Esophagus mucosa (tissue), 1 donor: ENCODE measurements at regions not wholly inside any gene's neighbourhood (a gene's known extent, or its start where the extent isn't known, plus 50 kb on each side); places are given as distances from the start of the nearest gene placed in this dataset.
"Not testable (repeated sequence)": the region's sequence is repeated elsewhere in the genome, so short reads cannot be mapped to it uniquely, and the experiment has no call there.

Experiments
- ATAC-seq: fragments of 200-7000 bp; cut with Tn5 transposase; one replicate; pipeline ENCODE4 v1.9.1; 2020
- donor health status: DM: yes; HTN: yes; CAD: no.

DNA sequence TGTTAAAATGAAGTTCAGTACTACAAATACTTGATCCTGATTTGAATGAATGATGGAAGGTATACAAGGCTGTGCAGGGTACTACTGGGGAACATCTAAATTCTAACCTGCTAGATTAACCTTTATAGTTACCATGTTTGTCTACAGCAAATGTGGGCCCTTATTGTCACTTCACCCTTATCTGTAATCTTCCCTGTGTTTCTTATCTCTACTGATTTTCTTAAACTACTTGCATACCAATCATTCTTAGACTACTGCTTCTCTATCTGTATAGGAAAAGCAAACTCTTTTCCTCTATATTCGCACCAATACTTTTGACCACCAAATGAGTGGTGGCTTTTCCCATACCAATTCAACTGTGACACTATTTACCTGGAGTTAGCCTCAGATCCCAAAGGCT is 210.7 kb downstream of the HINT1 start:
- no peak for ATAC-seq

DNA sequence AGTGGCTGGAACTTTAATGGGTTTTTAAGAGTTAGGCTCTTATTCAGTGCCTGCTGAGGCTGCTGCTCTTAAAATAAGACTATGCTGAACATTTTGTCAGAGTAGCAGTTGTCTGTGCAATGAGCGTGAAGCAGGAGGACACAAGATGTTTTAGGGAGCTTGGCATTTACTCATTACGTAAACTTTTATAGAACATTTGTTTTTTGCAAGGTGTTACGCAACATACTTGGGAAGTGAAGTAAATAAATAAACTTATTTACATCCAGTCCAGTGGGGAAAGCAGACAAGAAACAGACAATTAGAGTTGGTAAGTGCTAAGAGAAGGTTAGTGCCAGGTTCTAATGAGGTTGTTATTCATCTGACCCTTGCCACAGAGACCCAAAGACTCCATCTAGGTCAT is 226.0 kb downstream of the HINT1 start:
- ATAC-seq = no peak

DNA sequence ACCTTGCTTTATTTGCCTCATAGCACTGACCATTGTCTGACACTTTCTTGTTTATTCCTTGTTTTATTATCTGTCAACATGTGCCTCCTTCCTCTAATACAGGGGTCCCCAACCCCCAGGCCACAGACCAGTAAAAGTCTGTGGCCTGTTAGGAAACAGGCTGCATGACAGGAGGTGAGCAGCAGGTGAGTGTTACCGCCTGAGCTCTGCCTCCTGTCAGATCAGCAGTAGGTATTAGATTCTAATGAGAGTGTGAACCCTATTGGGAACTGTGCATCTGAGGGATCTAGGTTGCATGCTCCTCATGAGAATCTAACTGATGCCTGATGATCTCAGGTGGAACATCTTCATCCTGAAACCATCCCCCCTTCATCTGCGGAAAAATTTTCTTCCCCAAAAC is 228.0 kb downstream of the HINT1 start:
- ATAC-seq = no peak

DNA sequence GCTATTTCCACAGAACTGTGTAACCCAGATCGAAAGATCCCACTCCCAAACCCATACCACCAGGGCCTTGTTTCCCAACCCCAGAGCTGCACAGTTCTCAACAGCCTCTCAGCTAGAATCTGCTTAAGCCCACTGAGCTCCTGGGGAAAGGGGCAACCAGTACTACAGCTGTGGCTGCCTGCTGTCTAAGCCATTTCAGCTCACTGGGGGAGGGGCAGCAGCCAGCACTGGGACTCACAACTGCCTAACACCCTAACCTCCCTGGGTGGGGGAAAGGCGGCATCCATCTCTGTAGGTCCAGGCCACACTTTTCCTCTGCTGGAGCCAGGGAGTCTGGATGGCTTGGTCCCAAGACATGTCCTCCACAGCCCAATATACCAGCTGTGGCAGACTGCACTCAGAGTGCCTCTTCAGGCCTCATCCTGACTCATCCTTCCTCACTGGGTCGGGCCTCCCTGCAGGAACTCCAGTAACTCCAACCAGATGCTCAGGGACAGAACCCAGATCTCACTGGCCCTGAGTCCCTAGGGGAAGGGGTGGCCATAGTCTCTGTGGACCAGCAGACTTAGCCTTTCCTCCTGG is 241.4 kb downstream of the HINT1 start:
- no peak for ATAC-seq

DNA sequence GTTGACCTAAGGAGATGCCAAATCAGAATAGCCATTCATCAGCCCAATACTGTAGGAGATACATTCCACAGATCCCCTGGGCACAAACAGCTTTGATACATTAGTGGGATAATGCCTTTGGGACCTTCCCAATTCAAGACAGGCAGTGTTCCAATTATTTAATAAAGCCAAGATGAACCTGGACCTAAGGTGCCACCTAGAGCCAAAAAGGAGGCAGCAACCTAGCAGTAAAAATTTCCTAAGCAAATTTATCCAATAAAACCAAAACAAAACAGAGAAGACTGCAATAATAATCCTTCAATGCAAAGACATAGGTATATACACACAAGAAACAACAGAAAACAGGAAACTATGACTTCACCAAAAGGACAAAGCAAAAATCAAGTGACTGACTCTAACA is 253.0 kb downstream of the HINT1 start:
- no peak for ATAC-seq

DNA sequence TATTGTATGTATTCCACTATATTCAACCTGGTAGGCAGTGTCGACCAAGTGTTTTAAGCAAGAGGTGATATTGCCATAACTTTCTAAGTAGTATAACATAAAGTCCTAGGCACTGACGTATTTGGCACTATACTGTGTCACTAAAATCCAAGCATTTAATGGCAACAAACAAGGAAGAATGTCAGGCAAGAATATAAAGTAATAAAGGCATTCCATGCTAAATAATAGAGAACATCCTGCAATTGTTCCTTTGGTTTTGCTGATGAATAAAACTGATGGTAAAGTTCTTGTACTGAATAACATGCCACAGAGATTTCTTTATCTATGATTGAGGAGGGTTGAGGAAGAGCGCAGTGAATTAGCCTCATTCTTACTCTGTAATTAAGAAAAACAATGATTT is 256.9 kb downstream of the HINT1 start:
- no peak for ATAC-seq

DNA sequence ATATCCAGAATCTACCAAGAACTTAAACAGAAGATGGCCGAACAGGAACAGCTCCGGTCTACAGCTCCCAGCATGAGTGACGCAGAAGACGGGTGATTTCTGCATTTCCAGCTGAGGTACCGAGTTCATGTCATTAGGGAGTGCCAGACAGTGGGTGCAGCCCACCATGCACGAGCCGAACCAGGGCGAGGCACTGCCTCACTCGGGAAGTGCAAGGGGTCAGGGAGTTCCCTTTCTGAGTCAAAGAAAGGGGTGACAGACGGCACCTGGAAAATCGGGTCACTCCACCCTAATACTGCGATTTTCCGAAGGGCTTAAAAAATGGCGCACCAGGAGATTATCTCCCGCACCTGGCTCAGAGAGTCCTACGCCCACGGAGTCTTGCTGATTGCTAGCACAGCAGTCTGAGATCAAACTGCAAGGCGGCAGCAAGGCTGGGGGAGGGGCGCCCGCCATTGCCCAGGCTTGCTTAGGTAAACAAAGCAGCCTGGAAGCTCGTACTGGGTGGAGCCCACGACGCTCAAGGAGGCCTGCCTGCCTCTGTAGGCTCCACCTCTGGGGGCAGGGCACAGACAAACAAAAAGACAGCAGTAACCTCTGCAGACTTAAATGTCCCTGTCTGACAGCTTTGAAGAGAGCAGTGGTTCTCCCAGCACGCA is 267.4 kb downstream of the HINT1 start:
- peak; percentile 98 for ATAC-seq

DNA sequence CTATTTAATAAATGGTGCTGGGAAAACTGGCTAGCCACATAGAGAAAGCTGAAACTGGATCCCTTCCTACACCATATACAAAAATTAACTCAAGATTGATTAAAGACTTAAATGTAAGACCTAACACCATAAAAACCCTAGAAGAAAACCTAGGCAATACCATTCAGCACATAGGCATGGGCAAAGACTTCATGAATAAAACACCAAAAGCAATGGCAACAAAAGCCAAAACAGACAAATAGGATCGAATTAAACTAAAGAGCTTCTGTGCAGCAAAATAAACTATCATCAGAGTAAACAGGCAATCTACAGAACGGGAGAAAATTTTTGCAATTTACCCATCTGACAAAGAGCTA is 267.9 kb downstream of the HINT1 start:
- not testable (repeated sequence) for ATAC-seq

DNA sequence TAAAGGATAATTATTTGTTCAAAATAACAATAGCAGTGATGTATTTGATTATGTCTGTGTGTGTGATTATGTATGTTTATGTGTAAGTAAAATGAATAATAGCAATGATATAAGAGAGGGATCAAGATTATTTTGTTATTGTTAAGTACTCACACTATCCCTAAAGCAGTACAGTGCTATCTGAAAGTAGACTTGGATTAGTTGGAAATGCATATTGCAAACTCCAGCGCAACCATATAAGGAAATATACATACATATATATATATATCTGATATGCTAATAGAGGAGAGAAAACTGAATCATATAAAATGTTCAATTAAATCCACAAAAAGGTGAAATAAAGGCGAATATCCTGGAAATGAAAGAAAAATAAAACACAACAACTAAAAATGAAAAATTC is 268.4 kb downstream of the HINT1 start:
- ATAC-seq = peak; percentile 55

DNA sequence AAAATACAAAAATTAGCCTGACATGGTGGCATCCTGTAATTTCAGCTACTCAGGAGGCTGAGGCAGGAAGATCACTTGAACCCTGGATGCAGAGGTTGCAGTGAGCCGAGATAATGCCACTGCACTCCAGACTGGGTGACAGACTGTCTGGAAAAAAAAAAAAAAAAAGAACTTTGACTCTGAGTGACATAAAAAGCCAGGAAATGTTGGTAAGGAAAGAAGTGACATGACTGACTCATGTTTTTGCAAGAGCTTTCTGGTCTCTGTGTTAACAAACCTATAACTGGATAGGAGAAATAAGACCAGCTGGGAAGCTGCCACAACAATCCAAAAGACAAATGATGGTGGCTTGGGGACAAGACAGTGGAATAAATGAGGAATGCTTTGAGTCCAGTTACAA is 272.1 kb downstream of the HINT1 start:
- ATAC-seq = no peak

DNA sequence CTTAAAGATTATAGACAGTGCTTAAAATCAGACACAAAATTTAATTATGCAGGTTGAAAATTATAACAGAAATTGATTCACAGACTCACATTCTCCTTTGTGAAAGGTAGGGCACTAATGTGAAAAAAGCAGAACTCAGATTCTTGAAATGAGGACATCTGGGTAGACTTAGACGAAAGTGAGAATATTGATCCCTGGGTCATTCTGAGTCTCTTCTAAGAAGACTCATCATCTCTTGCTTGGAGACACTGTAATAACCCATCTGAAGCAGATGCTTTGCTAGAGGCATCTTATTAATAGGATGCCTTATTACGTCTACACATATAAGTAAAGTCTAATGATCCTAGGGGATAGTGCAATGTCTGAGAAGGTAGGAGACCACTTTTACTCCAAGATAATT is 274.4 kb downstream of the HINT1 start:
- no peak for ATAC-seq

DNA sequence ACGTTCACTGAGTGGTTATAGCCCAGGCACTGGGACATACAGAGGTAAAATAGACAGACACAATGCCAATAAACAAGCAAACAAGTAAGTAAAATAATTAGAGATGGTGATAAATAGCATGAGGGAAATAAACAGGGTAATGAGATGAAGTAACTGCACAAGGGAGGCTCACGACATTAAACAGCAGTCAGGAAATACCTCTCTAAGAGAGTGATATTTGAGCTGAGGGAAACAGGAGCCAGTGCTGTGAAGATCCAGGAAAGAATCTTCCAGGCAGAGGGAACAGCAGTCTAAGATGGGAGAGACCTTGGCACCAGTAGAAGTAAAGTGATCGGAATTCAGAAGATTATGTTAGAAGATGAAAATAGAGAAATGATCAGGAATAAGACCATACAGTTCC is 279.4 kb downstream of the HINT1 start:
- no peak for ATAC-seq

DNA sequence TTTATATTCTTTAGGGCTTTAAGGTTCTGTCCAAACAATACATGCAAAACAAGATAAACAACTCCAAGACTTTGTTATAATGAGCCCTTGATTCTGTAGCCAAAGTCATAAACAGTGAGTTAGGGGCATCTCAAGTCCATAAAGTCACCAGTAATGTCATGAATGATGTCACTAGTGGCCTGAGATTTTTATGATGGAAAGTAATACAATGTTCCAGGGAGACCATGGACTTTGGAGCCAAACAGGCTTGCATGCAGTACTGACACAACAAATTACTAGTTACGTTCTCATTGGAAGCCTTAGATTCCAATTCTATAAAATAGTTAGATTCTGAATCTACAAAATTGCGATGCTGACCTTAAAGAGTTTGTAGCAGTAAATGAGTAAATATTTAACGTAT is 280.0 kb downstream of the HINT1 start:
- ATAC-seq = no peak

DNA sequence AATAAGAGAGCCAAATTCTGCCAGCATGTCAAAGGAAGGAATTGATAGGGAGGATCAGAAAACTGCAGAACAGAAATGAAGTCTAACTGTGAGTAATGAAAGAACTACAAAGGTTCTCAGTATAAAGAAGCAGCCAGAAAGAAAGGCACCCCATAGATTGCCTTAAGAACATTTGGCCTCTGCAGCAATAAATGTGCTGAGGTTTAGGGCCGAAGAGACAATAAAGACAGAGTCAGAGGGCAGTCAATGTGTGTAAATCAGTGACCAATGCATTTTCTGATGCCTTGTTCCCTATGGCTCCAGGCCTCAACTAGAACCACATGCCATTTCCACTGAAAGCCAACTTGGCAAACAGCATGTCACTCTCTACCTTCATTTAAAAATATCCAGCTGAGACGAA is 281.0 kb downstream of the HINT1 start:
- ATAC-seq = no peak

DNA sequence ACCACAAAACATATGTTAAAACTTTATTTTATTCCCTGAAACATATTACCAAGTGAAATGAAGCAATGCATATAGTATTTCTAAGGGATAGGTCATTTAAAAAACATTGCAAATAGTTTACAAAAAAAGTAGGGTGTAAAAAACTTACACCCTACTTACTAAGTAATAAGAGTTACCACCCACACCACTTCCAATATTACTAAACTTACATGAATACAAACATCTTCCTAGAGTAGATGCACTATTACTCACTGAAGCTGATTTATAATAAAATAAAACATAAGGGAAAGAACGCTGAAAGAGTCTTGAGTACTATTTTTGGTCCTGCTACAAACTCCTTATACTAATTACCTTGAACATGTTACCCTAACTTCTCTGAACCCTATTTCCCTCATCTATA is 289.4 kb downstream of the HINT1 start:
- ATAC-seq = no peak

DNA sequence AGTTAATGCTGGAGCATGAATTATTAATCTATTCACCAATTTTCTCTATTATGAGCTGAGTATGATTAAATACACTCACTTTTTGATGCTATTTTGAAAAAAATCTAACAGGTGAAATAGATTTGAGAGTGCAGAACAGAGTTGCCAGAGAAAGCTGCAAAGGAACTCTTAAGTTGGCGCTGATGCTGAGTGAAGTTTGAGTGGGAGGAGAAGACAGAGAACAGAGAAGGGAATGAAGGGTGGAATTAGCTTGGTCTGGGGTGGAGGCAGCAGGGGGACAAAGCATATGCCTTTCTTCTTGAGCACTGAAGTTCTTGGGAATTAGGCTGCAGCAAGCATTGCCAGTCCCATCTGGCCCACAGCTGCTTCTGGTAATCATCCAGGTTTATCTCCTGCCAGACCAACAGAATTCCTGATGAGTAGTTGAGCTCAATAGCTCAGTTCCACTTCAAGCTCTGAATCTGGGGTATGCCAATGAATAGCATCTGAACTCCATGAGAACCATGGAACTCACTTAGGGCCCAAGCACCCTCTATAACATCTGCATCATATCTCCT is 290.1 kb downstream of the HINT1 start:
- no peak for ATAC-seq

DNA sequence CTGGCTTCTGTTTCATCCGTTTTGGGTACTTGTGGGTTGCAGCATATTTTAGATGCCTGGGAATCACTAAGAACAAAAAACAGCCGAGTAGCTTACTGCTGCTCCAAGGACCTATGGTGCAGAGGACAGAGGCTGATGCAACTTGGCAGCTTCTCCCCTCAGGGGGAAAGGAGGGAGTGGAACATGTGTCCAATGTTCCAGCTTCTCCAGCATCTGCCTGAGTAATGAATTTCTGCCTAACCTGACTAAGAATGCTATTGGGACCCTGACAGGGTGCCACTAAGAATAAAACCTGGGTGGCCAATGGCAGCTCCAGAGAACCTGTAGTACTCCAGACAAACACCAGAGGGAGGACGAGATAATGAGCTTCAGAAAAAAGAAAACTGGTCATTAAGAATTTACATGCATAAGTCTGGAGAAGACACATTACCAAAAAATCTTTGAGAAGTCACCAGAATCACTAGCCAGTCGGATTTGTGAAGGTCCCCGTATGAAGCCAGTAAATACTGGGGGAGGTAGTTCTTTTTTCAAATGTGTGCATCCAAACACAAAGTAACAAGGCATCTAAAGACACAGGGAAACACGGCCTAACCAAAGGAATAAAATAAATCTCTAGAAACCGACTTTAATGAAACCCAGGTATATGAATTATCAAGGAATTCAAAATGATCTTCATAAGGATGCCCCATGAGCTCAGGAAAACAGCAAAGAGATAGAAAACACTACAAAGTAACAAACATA is 293.5 kb downstream of the HINT1 start:
- ATAC-seq = no peak

DNA sequence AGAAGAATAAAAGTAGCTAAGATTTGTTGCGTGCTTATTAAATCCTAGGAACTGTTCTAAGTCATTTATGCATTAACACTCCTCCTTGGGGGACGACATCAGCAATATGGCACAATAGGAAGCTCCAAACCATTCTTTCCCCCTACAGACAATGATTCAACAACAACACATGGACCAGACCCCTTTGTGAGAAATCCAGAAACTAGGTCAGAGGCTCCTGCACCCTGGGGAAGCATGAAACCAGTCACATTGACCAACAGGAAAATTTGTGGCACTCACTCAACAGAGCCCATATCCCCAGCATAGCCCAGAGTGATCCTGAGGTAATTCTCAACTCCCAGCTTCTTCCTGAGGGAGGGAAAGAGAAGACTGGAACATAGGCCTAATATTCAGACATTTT is 294.4 kb downstream of the HINT1 start:
- ATAC-seq = no peak

DNA sequence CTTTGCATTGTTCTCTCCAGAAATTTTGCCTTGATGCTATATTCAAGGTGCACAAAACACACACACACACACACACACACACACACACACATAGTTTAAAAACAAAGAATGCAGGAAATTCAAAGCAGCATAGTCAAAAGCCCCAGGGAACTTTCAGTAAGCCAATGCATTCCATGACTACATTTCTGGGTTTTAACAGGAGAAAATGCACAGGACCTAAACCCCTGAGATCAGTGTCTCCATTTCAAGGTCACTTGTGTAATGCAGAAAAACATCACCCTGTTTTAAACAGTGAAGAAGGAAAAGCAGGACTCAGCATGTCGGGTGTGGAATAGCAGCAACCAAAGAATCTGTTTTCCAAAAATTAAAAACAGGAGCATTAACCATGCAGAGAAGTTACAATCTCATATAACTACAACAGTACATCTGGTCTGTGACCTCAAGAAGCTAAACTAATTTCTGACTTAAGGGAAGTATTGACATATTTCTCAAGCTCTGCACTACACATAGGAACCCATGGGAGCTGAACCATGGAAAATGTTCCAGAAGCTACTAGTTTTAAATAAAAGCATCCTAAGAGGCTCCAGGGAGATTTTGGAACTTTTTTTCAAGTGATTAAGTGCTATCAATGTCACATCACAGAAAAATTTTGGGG is 296.7 kb downstream of the HINT1 start:
- ATAC-seq = no peak

DNA sequence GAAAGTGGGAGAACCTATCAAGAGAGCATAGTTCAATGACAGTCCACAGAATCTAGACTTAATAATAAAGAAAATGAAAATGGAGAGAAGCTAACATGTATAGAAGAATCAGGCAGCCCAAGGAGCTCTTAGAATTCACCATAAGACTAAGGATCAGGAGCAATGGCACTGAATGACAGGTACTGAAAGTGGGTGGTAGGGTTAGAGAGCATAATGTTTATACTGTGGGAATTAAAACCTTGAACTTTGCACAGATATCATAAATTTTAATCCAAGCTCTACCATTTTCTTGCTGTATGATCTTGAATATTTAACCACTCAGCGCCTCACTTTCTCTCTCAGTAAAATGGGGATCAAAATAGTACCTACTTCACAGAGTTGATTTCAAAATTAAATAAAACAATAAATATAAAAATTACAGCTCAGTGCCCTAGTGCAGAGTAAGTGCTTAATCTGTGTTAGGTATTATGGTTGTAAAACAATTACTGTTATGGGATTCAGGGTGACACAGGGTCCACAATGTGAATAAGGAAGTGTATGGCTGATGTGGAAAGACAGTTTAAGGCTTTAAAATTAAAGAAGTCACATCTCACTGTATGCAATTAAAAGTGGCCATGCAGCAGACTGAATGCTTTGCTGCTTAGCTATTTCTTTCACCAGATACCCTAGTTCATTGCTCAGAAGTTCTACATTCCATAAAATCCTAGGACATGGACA is 319.8 kb downstream of the HINT1 start:
- no peak for ATAC-seq

DNA sequence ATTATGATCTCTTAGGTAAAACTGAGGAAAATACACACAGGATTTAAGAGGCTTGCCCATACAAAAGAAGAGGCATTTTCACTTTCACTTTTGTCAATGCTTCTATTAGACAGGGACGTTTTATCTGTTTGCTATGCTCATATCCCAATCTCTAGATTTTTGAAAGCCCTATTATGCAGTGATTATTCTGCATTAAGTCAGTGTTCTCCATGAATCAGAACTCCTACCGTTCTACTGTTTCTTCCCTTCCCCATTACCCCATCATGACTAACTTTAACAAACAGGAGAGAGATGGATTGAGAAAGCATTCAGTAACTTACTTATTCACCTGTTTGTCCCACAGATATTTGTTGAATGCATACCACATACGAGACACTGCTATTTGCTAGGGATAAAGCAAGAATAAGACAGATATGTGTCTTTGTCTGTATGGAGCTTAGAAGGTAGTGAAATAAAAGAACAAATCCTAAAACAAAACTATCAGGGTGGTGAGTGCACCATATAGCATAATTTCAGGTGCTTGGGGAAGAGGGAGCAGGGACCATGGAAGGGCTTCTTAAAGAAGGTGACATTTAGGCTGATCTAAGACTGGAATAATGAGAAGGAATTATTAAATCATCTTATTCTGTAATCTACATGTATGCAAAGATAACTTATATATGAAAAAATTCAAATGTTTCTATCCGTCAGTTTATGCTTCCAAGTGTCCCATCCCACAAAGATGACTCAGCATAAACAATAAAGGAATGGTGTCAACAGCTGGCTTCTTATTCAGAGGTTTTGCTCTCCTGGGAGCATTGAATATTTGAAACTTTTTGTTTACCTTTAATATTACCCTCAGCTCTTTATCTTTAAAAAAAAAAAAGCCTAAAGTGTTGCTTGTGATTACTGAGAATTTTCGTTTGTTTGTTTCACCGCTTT is 328.1 kb downstream of the HINT1 start:
- ATAC-seq = peak; percentile 33
